ENCODE measurements at regions not wholly inside any gene's neighbourhood (a gene's known extent, or its start where the extent isn't known, plus 50 kb on each side); places are given as distances from the start of the nearest gene placed in this dataset.
A peak's percentile ranks its signal among the peaks of the same experiment; 100 is the strongest.
"Not testable (repeated sequence)": the region's sequence is repeated elsewhere in the genome, so short reads cannot be mapped to it uniquely, and the experiment has no call there.

DNA sequence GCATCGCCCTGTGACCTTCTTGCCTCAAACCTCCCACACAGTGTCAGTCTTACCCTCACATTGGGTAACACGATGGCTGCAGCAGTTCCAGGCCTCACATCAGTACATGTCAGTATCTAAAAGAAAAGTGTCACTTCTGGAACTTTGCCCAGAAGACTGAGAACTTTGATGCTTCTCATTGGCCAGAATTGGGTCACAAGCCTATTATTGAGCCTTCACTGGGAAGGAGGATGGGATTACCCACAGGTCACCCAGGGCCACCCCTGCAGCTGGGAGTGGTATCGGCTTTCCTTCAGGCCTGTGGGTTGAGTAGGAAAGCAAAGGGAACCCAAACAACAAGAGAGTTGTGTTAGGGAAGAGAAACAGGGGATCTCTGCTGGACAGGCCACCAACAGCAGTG lies 111.5 kb downstream of the NPY start:
- DNase-seq (ENCODE audit: low spot score), result no peak

DNA sequence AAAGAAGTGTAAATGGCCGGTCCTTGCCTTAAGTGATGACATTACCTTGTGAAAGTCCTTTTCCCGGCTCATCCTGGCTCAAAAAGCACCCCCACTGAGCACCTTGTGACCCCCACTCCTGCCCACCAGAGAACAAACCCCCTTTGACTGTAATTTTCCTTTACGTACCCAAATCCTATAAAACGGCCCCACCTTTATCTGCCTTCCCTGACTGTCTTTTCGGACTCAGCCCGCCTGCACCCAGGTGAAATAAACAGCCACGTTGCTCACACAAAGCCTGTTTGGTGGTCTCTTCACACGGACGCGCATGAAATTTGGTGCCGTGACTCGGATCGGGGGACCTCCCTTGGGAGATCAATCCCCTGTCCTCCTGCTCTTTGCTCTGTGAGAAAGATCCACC lies 112.4 kb downstream of the NPY start:
- not testable (repeated sequence) for DNase-seq (ENCODE audit: low spot score)

DNA sequence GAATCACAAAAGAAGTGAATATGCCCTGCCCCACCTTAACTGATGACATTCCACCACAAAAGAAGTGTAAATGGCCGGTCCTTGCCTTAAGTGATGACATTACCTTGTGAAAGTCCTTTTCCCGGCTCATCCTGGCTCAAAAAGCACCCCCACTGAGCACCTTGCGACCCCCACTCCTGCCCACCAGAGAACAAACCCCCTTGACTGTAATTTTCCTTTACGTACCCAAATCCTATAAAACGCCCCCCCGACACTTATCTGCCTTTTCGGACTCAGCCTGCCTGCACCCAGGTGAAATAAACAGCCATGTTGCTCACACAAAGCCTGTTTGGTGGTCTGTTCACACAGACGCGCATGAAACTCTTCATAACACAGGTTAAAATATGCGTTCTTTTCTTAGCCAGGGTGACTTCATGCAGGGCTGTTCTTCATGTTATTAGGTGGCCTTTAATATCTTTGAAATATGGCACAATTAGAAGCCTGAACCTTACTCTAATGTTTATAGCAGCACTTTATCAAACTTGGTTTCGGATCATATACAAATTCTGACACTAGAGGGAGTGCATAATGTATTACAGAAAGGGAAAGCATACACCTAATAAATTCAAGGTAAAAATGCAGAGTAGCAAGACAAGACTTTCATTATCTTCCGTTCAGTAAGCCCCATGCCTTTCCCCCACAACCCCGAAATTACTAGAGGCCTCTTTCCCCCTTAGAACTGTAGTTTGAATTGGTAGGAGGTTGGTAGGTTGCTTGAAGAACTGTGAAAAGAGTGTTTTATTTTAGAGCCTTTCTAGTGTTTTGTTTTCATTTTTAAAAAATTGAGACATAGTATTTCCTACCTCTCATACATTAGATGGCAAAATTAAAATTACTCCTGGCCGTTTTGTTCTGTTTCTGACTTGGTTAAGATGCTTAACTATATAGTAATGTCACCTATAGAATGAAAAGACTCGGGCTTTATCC lies 117.9 kb downstream of the NPY start:
- DNase-seq (ENCODE audit: low spot score), result peak; percentile 5

DNA sequence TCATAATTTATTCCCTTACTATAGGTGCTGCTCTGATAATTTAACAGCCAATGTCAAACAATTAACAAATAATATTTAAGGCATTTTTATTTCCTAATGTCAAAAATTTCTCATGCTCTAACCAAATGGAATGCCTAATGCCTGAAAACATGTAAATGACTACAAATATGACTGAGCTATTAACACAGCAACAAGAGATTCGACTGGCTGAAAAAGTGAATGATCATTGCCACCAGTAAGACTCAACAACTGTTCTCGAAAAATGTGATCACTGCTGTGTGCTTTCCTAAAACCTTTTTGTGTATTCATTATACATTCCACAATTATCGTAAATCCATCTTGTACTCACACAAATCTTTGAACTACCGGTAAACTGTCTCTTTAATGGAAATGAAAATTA lies 118.7 kb downstream of the NPY start:
- DNase-seq (ENCODE audit: low spot score), result no peak

DNA sequence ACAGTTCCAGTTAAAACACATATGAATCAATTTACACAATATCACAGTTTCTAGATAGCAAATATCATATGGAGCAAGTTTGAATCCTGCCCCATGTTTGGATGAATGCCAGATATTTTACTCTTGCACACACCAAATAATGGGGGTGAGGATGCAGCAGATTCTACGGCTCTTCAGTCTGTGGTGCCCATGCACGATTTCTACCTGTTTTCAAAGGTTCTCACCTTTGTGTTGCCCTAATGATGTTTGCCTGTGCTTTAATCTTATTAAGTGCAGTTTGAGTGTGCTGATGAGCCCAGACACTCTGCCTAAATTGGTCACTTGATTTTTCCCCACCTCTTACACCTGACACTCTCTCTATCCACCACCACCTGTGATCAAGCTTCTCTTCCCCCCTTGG lies 119.6 kb downstream of the NPY start:
- DNase-seq (ENCODE audit: low spot score), result no peak

DNA sequence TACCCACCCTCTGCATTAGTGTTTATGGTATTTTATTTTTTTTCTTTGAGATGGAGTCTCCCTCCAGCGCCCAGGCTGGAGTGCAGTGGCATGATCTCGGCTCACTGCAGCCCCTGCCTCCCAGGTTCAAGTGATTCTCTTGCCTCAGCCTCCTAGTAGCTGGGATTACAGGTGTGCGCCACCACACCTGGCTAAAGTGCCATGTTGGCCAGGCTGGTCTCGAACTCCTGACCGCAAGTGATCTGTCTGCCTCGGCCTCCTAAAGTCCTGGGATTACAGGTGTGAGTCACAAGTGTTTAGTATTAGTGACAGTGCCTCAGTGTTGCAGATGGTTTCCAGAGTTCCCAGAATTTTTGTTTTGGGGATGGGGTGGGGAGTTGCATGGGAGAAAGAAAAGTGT lies 120.3 kb downstream of the NPY start:
- DNase-seq (ENCODE audit: low spot score), result no peak

DNA sequence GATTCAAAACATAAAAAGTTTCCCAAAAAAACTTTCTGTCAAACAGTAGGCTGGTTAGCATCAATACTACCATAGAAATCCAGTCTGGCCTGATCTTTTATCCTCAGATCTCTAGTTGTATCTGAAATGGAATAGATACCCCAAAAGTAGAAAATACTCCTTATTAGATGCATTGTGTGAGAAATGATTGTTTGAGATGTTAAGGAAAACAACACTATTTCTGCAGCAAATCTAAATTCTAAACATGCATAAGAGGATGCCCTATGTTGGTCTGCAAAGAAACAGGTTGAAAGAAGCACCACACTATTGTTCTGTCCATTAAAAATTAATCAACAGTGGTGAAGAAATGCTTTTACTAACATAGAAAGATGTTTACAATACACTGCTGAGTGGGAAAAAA lies 121.0 kb downstream of the NPY start:
- no peak for DNase-seq (ENCODE audit: low spot score)

DNA sequence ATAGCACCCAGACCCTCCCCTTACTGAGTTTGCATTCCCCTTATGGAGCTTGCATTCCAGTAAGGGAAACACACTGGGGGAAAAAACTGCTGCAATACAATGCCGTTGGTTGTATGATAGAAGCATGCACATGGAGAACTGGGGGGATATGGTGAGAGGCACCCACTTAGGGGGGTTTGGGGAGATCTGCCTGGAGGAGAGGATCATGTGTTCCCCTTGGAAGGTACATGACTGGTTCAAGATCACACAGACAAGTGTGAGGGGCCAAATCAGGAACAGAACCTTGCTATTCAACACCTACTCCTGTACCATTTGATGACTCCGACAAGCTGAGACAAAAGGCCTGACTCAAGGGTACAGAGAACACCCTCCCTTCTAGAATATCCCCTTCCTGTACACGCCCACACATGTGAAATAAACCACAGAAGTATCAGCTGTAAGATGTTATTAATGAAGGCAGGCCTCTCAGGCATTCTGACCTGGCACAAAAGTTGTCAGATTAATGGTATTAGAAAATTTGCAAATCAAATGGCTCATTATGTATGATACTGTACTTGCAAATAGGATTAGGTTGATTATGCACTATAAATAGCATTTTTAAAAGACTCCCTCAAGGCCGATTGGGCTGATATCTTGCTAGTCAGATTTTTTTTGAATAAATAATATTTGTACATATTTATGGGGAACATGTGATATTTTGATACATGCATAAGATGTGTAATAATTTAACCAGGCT lies 122.2 kb downstream of the NPY start:
- peak; percentile 9 for DNase-seq (ENCODE audit: low spot score)

DNA sequence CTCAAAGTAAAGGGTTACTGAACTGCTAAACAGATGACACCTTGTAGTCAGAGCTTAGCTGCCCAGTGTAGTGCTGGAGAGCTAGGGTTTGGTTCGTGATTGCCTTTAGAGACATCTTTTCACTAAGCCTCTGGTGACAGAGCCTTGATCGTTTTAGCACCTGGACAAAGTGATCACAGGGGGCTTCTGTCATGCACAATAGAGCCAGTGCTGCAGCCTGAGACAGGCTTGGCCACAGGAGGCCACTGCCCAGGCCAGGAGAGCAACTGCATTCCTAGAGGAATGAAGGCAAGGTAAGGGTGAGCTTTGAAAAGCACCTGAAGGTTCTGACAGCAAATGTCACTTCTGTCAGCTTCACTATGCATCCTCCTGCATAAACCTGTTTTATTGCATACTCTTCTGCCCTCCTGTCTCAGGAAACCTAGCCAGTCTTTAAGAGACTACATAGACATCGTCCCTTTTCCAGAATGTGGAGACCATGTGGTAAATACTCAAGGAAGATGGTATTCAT lies 122.9 kb downstream of the NPY start:
- no peak for DNase-seq (ENCODE audit: low spot score)

DNA sequence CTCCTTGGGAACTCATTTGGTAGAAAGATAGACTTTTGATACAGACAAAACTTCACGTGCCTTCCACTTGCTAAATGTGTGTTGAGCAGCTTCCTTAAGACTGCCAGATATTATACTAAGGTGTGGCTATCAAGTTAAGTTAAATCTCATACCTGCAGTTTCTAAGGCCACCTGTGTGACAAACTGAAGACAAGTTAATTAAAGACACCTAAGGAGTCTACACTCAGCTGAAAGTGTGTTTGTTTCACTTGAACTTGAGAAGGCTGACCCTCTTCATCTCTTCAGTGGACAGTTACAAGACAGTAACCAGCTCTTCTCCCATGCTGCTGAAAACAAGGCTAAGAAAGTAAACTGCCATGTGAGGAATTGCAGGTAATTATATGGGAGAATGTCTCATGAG lies 124.0 kb downstream of the NPY start:
- no peak for DNase-seq (ENCODE audit: low spot score)

DNA sequence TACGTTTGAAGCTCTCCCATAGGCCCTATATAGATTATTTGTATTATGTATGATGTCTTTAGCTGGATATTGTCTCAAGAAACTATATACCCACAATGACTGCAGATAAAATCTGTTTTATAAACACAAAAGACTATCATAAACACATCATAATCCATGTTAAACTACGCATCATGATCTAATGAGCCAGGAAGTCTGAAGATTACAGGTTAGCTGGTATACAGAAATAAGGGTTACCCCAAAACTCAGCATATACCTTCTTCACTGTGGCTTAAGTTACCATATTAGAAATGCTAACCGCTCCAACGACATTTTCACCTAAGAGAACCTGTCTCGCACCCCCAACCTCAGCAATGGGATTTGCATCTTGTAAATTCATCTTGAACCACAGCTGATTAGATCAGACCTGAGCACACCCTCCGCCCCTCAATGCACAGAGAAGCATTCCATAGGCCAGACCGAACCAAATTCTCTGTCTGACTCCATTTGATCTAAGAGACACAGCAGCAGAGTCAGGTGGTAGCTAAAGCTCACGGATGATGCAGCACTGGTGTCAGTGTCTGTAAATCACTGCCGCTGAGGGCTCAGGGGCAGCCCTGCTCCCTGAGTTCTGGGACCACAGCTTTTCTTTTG lies 124.9 kb downstream of the NPY start:
- DNase-seq (ENCODE audit: low spot score), result no peak

DNA sequence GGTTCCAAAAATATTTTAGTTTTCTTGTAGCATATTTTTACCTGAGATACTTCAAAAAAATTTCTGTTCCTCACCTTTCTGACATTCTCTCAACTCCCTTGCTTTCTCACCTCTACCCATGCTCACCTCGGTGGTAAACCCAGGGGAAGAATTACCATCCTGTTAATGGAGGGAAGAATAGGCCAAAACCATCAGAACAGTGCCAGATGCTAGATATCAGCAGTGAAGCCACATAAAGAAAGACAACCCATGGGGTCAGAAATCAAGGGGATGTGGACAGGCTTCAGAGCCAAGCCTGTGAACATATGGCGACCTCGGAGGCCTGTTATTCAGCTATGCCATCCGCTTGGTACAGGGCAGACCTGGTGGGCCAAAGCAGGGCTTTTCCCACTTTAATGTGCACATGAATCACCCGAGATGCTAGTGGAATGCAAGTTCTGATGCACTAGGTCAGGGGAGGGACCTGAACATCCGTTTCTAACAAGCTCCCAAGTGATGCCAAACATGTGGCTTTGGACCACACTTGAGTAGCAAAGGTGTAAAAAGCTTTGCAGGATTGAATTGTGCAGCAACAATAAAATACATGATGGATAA lies 125.5 kb downstream of the NPY start:
- no peak for DNase-seq (ENCODE audit: low spot score)

DNA sequence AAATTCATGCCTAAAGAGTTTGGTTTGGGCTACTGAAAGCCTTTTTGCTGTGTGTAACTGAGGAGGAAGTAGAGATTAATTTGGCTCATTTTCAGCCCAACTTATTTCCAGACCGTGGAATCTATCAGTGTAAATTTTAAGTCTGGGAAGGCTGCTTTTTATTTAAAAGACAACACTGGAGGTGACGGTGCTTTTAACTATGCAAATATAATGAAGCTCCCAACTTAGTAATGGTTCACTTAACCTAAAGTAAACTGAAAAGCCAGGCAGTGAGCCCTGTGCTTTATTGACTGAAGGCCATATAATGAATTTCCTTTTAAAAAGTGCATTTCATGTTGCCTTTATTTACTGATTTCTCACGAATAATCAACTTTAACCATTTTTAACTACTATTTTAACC lies 127.2 kb downstream of the NPY start:
- no peak for DNase-seq (ENCODE audit: low spot score)

DNA sequence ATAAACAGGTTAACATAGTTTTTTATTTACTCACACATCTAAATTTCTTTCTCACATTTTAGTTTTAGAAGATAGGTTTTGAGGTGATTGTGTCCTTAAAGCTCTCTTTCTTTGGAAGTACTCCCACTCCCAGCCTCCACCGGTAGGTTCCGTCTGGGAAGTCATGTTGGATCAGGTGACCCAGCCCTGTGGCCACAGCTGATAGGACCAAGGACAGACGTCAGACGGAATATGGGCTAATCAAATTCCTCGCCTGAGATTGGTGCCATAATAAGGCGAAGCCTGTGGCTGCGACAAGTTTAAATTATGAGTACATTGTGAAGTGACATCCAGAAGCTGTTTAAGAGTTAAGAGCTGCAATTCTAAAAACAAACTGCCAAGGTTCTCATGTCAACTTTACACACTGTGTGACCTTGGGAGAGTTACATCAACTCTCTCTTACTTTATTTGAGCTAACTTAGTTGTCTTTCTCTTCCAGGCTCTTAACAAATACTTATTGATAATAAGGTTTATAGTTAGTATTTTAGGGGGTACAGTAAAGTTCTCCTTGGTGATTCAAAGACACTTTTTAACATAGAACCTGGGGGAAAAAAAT lies 133.6 kb downstream of the NPY start:
- DNase-seq (ENCODE audit: low spot score), result no peak

DNA sequence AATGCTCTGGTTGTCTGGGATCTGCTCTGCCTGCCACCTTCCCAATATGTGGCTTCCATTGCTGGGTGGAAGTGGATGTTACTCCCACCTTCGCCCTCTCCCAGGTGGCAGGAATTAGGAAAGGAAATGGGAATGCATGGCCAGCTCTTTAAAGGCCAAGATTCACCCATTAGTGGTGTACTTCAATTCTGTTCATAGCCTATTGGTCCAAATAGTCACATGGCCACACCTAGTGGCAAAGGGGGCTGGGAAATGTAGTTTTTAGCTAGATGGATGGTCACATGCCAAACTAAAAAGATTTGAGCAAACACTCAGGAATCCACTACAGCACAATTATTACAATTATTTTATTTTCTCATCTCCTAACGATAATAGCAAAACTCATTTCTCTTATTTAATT lies 135.1 kb downstream of the NPY start:
- DNase-seq (ENCODE audit: low spot score), result no peak

DNA sequence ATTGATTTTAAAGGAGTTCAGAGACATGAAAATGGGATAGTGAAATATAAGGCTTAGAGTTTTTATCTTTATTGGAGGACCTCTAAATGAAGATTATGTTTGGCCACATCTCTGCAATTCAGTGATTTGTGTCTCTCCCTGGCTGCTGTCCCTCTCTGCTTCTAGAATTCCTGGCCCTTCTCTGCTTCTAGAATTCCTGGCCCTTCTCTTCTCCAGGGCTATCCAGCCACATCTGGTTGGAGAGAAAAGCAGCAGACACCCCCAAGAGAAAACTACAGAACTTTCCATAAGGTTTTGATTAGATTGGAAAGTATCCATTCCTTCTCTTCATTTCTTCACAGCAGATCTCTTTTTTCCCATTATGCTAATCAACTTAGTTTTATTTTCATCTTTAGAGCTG lies 135.5 kb downstream of the NPY start:
- no peak for DNase-seq (ENCODE audit: low spot score)

DNA sequence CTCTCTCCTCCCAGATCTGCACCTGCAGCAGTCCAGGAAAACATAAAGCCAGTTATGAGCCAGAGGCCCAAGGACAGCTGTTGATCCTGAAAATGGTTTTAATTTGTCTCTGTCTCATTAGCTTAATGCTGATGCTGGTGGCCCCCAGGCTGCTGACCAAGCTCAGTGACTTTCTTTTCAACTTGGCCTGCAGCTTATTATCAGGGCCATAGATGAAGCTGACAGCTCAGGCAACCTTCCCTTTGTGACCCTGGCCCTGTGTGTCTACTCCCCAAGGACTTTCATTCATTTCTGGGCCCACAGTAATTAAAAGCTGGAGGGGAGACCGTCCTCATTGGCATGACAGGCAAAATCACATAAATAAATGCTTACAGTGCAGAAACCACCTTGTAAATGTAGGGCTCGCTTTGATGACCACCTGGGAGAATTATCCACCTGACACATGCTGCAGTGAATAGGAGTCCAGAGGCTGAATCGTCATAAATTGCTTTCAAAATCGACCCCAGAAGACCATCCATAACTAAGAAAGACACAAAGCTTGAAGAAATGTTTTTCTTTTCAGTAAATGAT lies 138.5 kb downstream of the NPY start:
- no peak for DNase-seq (ENCODE audit: low spot score)

DNA sequence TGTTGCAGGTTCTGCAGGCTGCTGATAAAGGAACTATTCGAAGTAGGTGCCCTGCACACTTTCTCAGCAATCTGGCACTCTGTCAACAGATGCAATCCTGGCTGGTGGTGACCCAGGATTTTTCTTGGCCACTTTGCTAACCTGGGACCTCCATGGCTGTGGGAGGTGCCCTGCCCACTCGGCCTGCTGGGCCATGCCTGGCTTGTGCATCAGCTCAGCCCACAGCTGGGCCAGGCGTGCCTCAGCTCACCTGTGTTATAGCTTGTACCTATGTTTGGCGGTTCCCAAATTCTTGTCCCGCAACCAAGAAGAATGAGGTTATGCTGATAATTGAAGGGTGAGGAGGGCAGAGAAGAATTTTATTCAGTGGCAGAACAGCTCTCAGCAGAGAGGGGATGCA lies 141.7 kb downstream of the NPY start:
- DNase-seq (ENCODE audit: low spot score), result no peak

DNA sequence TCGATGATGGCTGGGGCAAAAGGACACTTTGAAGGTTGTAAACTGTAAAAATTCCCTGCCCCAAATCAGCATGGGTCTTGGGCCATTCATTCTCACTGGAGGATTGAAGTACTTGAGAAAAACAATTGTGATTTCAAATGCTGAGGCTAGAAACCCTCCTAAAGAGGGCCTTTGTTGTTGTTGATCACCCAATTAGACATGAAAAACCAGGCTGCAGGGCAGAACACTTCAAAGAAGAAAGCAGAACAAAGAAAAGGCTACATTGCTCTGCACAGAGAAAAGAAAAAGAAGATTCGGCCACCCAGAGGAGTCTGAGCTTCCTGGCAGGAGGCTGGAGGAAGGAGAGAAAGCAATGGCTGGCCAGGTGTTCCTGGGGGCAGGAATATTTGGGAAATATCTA lies 143.1 kb downstream of the NPY start:
- no peak for DNase-seq (ENCODE audit: low spot score)

DNA sequence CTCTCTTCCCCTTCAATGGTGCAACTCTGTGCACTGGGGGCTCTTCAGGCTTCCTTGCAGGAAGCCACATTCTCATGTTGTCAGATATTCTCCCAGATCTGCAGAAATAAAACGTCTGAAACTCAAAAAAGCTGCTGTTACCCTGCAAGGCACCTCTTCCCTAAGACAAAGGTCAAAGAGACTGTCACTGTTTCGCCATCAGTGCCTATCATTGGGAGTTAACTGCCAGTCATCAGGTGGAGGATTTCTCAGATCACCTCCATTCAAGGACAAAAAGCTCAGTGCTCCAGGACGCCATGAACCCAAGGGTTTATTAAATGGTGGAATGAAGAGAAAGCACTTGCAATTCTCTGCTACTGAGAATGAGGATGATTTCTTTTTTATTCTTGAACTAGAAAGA lies 144.6 kb upstream of the PALS2 start:
- DNase-seq (ENCODE audit: low spot score), result no peak

DNA sequence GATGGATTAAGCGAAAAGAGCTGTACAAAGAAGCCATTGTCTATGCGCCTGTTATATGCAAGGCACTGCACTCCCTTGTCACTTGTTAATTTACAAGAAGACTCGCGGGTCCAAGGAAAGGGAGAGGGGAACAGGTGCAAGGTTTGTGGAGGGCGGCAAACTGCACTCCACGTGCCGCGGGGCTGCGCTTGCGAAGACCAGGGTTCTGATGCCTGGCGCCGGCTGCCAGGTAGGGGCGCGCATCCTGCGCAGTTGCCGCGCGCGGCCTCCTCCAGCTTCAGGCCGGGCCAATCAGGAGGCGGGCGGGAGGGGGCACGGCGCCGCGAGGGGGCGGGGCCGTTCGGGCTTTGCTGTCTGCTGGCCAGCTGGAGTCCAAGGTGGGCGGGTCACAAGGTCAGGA lies 140.6 kb upstream of the PALS2 start:
- DNase-seq (ENCODE audit: low spot score), result no peak

DNA sequence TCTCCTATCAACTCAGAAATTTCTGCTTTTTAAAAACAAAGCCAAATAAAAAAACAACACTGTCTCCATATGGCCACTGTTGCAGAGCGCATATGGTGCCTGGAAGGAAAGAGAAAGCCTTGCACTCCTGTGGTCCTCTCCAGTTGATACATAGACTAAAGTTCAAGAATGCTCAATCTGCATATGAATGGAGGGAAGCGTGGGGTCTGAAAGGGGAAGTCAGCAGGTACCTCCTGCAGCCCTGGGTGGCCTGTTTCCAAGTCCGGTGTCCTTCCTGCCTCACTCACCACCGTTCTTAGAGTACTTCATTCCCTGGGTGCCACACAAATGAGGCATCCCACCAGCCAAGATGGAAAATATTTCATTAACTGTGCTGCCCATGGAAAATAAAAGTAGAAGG lies 138.3 kb upstream of the PALS2 start:
- DNase-seq (ENCODE audit: low spot score), result no peak

Measured in CD4-positive, alpha-beta T cell treated with Interleukin-15 for 4 hours (primary cell).